ENCODE measurements at regions not wholly inside any gene's neighbourhood (a gene's known extent, or its start where the extent isn't known, plus 50 kb on each side); places are given as distances from the start of the nearest gene placed in this dataset.

DNA sequence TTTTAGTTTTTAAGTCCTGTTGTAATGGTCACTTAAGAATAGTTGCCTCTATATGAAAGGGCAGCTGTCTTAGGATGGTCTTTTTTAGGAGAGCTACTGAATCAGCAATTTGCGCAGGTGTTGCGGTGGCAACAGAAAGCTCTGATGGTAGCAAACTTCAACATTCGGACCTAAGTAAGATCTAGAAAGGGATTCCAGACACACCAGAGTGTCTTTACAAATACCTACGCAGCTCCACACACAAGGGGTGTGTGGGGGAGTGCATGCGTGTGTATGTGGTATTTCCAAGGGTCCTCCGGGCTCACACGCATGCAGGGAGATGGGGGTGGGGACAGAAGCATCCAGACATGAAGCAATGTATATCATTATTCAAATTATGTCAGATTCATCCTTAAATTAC is 438.6 kb upstream of the MGMT start:
- TF ChIP-seq, protein P1, sequence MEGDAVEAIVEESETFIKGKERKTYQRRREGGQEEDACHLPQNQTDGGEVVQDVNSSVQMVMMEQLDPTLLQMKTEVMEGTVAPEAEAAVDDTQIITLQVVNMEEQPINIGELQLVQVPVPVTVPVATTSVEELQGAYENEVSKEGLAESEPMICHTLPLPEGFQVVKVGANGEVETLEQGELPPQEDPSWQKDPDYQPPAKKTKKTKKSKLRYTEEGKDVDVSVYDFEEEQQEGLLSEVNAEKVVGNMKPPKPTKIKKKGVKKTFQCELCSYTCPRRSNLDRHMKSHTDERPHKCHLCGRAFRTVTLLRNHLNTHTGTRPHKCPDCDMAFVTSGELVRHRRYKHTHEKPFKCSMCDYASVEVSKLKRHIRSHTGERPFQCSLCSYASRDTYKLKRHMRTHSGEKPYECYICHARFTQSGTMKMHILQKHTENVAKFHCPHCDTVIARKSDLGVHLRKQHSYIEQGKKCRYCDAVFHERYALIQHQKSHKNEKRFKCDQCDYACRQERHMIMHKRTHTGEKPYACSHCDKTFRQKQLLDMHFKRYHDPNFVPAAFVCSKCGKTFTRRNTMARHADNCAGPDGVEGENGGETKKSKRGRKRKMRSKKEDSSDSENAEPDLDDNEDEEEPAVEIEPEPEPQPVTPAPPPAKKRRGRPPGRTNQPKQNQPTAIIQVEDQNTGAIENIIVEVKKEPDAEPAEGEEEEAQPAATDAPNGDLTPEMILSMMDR (IDR thresholded peaks at IDR 0.05; ENCODE audit: extremely low read depth in 1 of 2, insufficient read depth in 1 of 2, low read depth in 1 of 2, low read length in 2 of 2), result no peak
- TF ChIP-seq POLR2AphosphoS5 (IDR thresholded peaks at IDR 0.05; ENCODE audit: insufficient read depth, low read depth, low read length) (no peak), JUN (IDR thresholded peaks at IDR 0.05; ENCODE audit: borderline replicate concordance, insufficient read depth, insufficient read length, low read depth) (no peak), POLR2A (IDR thresholded peaks at IDR 0.05; ENCODE audit: low read depth, low read length) (no peak), MYC (IDR thresholded peaks at IDR 0.05; ENCODE audit: low read depth, low read length) (no peak)
